ENCODE measurements at regions not wholly inside any gene's neighbourhood (a gene's known extent, or its start where the extent isn't known, plus 50 kb on each side); places are given as distances from the start of the nearest gene placed in this dataset.

DNA sequence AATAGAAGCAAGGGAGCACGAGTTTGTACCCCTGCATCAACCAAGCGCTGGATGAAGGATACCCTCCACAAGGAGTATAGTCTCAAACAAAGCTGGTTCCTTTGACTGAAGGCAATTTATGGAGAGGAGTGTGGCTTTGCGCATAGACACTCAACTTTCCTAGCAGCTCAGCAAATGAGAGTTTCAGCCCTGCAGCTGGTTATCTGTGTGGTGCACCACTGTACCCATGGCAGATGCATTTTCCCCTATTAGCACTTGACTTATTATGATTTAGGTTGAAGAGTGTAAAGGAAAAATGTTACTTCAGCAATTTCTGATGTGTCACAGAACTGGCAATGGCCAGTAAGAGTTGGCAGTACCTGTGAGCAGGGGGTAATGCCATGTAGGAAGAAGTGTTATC, 440.1 kb upstream of the LINC00305 start:
- H4K20me1 ChIP-seq (replicated peaks; ENCODE audit: control insufficient read depth, insufficient read depth, low read length), result no peaks in the 10 kb centered on the region
- CTCF ChIA-PET (ENCODE audit: low intra/inter-chr PET ratio), result no interaction called here
- no peaks in the 10 kb centered on the region for H3K79me2 ChIP-seq (ENCODE audit: control insufficient read depth, insufficient read depth, low read length)
- POLR2A ChIA-PET, result no interaction called here
- BruUV-seq (replicated peaks), result no TSS peak
- no peak overlapping the region for H3K9ac ChIP-seq (ENCODE audit: insufficient read depth in 1 of 2, low read depth in 2 of 2, low read length in 2 of 2)
- H3K27me3 ChIP-seq (ENCODE audit: control insufficient read depth in 2 of 2, insufficient read depth in 2 of 2, low read length in 2 of 2), result no peaks in the 10 kb centered on the region
- H3K4me3 ChIP-seq, result no peak overlapping the region
- WGBS (ENCODE audit: insufficient coverage, low coverage, missing lambda C conversion rate), result 0% methylated on average over 2 of the region's 3 CpGs
- in situ Hi-C loops (cut with MboI) (no loop called here), intact Hi-C loops (cut with micrococcal nuclease) (no loop called here)
- no peaks in the 10 kb centered on the region for H3K9me3 ChIP-seq (replicated peaks; ENCODE audit: control insufficient read depth, insufficient read depth, low read depth, low read length)
- no peak for ATAC-seq
- no peaks in the 10 kb centered on the region for H3K4me1 ChIP-seq (replicated peaks in 1 of 2; ENCODE audit: control insufficient read depth in 2 of 2, insufficient read depth in 2 of 2, low read length in 2 of 2)
- H3K9me1 ChIP-seq (ENCODE audit: control insufficient read depth, insufficient read depth, low read length), result no peaks in the 10 kb centered on the region
- no peaks in the 10 kb centered on the region for H3K36me3 ChIP-seq (ENCODE audit: control insufficient read depth, insufficient read depth, low read length)
- DNase-seq (ENCODE audit: extremely low read depth in 1 of 4, low spot score in 3 of 4), result no peak
- no peak overlapping the region for H3K4me2 ChIP-seq (ENCODE audit: insufficient read depth, low read length)
- FAIRE-seq, result no peak
- H3K27ac ChIP-seq (ENCODE audit: extremely low read depth, low read depth, low read length), result no peak overlapping the region
- H2AFZ ChIP-seq (ENCODE audit: low read depth, low read length), result no peak overlapping the region
- TF ChIP-seq RAD51 (IDR thresholded peaks at IDR 0.05; ENCODE audit: borderline replicate concordance, low read depth), result no peak
- no peak for TF ChIP-seq MAFG (tag; conservative IDR thresholded peaks at IDR 0.05)
- TF ChIP-seq NELFE (IDR thresholded peaks at IDR 0.05; ENCODE audit: insufficient read depth, insufficient read length), result no peak
- TF ChIP-seq RFX1 (IDR thresholded peaks at IDR 0.05), result no peak
- TF ChIP-seq SREBF1 (IDR thresholded peaks at IDR 0.05; ENCODE audit: borderline replicate concordance, low read depth, low read length), result no peak
- TF ChIP-seq, protein P1, sequence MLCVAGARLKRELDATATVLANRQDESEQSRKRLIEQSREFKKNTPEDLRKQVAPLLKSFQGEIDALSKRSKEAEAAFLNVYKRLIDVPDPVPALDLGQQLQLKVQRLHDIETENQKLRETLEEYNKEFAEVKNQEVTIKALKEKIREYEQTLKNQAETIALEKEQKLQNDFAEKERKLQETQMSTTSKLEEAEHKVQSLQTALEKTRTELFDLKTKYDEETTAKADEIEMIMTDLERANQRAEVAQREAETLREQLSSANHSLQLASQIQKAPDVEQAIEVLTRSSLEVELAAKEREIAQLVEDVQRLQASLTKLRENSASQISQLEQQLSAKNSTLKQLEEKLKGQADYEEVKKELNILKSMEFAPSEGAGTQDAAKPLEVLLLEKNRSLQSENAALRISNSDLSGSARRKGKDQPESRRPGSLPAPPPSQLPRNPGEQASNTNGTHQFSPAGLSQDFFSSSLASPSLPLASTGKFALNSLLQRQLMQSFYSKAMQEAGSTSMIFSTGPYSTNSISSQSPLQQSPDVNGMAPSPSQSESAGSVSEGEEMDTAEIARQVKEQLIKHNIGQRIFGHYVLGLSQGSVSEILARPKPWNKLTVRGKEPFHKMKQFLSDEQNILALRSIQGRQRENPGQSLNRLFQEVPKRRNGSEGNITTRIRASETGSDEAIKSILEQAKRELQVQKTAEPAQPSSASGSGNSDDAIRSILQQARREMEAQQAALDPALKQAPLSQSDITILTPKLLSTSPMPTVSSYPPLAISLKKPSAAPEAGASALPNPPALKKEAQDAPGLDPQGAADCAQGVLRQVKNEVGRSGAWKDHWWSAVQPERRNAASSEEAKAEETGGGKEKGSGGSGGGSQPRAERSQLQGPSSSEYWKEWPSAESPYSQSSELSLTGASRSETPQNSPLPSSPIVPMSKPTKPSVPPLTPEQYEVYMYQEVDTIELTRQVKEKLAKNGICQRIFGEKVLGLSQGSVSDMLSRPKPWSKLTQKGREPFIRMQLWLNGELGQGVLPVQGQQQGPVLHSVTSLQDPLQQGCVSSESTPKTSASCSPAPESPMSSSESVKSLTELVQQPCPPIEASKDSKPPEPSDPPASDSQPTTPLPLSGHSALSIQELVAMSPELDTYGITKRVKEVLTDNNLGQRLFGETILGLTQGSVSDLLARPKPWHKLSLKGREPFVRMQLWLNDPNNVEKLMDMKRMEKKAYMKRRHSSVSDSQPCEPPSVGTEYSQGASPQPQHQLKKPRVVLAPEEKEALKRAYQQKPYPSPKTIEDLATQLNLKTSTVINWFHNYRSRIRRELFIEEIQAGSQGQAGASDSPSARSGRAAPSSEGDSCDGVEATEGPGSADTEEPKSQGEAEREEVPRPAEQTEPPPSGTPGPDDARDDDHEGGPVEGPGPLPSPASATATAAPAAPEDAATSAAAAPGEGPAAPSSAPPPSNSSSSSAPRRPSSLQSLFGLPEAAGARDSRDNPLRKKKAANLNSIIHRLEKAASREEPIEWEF (CRISPR knock-in tag; IDR thresholded peaks at IDR 0.05), result no peak
- TF ChIP-seq, protein P2, sequence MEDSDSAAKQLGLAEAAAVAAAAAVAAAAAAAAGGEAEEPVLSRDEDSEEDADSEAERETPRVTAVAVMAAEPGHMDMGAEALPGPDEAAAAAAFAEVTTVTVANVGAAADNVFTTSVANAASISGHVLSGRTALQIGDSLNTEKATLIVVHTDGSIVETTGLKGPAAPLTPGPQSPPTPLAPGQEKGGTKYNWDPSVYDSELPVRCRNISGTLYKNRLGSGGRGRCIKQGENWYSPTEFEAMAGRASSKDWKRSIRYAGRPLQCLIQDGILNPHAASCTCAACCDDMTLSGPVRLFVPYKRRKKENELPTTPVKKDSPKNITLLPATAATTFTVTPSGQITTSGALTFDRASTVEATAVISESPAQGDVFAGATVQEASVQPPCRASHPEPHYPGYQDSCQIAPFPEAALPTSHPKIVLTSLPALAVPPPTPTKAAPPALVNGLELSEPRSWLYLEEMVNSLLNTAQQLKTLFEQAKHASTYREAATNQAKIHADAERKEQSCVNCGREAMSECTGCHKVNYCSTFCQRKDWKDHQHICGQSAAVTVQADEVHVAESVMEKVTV (CRISPR knock-in tag; IDR thresholded peaks at IDR 0.05), result no peak
- TF ChIP-seq GABPB2 (CRISPR knock-in tag; conservative IDR thresholded peaks at IDR 0.05), result no peak
- TF ChIP-seq, protein P3, sequence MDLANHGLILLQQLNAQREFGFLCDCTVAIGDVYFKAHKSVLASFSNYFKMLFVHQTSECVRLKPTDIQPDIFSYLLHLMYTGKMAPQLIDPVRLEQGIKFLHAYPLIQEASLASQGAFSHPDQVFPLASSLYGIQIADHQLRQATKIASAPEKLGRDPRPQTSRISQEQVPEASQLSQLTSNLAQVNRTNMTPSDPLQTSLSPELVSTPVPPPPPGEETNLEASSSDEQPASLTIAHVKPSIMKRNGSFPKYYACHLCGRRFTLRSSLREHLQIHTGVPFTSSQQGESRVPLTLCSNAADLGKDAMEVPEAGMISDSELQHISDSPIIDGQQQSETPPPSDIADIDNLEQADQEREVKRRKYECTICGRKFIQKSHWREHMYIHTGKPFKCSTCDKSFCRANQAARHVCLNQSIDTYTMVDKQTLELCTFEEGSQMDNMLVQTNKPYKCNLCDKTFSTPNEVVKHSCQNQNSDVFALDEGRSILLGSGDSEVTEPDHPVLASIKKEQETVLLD (IDR thresholded peaks at IDR 0.05), result no peak
- TF ChIP-seq RBM39 (optimal IDR thresholded peaks at IDR 0.05; ENCODE audit: low read depth, low read length), result no peak
- TF ChIP-seq ZNF175 (CRISPR knock-in tag; IDR thresholded peaks at IDR 0.05; ENCODE audit: low read depth), result no peak
- no peak for TF ChIP-seq TBP (optimal IDR thresholded peaks at IDR 0.05; ENCODE audit: low read depth, low read length)
- no peak for TF ChIP-seq DACH1 (IDR thresholded peaks at IDR 0.05; ENCODE audit: partially characterized antibody)
- TF ChIP-seq, protein P4, sequence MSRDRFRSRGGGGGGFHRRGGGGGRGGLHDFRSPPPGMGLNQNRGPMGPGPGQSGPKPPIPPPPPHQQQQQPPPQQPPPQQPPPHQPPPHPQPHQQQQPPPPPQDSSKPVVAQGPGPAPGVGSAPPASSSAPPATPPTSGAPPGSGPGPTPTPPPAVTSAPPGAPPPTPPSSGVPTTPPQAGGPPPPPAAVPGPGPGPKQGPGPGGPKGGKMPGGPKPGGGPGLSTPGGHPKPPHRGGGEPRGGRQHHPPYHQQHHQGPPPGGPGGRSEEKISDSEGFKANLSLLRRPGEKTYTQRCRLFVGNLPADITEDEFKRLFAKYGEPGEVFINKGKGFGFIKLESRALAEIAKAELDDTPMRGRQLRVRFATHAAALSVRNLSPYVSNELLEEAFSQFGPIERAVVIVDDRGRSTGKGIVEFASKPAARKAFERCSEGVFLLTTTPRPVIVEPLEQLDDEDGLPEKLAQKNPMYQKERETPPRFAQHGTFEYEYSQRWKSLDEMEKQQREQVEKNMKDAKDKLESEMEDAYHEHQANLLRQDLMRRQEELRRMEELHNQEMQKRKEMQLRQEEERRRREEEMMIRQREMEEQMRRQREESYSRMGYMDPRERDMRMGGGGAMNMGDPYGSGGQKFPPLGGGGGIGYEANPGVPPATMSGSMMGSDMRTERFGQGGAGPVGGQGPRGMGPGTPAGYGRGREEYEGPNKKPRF (IDR thresholded peaks at IDR 0.05; ENCODE audit: low read depth, low read length), result no peak

All from K562 (cell line).